Muscle of back (tissue), 3 donors: ENCODE measurements at regions not wholly inside any gene's neighbourhood (a gene's known extent, or its start where the extent isn't known, plus 50 kb on each side); places are given as distances from the start of the nearest gene placed in this dataset.

Experiments
- DNase-seq, 3 donors: peaks; one replicate each; pipeline versions ENCODE4 v3.0.0 to v3.0.0-alpha.2; 2013

DNA sequence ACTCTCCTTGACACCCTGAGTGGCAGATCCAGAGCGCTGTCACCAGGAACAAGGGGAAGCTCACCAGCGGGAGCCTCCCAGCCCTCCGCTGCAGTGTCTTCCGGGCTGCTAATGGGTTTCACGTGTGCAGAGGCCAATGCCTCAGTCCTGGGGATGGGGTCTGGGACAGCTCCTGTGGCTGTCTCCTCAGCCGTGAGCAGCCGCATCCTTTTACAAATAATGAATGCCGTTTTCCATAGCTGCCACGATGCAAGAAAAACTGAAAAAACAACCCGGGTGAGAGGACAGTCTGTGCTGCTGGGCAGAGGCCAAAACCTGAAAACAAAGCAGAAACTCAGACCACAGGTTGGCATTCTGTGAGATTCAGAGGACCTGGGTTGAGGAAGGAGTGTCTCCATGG is 212.2 kb upstream of the RAB4A start:
- peak in 1 of 3 donors; percentile 71 for DNase-seq

DNA sequence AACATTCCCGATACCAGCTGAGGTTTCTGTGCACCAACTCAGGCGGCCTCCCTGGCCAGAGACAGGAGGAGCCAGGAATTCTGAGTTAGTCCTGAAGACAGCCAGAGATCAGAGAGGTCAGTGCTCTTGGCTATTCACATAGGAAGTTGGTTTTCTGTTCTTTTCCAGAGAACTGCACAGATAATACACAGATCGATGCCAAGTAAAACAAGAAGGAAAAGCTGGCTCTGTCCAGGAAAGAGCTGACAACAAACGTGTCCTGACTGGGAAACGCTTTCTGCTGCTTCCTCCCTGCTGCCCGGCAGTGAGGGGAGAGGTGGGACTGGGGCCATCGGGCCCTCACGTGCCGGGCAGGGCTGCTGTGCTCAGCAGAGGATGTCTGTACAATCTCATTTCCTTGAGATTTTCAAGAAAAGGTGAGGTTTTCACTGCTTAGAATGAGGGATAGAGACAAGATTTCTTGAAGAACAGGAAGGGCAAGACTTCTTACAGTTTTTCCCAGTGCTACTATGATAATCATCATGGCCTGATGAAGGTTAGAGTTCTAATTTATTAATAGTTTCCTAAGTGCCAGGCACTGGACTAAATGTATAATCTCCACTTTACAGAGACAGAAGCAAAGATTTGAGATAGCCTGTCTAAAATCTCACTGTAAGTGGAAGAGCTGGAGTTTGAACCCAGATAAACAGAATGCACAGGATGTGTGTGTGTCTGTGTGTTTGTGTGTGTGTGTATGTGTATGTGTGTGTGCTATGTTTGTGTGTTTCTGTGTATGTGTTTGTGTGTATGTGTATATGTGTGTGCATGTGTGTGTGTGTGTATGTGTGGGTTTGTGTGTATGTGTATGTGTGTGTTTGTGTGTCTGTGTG is 211.0 kb upstream of the RAB4A start:
- peak; percentile 18 to 77 (median 59) for DNase-seq

DNA sequence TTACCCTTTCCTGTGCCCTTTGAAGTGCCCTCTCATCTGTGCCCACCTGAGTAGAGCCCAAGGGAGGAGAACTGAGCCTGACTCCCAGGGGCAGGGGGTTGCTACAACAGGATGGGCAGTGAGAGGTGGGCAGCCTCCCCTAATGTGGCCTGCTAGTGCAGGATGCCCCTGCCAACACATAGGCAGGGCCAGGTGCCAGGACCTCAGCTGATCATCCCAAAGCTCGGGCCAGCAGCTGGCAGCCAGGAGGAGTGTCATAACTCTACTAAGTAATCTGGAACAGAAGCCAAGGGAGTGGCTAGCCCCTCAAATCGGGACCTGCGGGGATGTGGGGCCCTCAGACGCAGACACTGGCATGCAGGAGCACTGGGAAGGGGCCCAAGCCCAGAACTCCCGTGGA is 208.8 kb upstream of the RAB4A start:
- DNase-seq: no peak

DNA sequence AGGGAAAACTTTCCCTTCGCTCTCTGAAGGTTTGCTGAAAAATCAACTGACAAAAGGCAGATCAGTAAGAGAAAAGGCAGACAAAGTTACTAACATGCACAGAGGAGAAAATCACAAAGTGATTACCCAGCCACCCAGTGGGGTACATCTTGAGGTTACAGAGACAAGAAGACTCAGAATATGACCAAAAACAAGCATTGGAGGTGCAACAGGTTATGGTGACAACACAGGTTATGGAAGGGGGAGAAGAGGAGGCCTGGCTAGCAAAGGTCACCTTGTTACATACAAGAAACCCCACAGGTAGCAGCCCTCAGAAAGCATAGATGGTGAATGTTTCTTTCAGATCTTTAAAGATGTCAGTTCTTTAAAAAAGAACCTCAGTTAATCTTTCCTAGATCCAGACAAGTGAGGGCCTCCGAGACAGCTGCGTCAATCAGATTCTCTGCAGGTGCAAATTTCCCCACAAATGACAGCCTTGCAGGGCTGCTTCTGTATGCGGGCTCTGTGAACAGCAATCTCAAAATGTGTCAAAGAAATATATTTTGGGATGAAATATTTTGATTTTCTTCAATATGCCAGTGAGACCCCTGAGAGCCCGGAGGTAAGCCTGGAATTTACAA is 207.6 kb upstream of the RAB4A start:
- no peak for DNase-seq

DNA sequence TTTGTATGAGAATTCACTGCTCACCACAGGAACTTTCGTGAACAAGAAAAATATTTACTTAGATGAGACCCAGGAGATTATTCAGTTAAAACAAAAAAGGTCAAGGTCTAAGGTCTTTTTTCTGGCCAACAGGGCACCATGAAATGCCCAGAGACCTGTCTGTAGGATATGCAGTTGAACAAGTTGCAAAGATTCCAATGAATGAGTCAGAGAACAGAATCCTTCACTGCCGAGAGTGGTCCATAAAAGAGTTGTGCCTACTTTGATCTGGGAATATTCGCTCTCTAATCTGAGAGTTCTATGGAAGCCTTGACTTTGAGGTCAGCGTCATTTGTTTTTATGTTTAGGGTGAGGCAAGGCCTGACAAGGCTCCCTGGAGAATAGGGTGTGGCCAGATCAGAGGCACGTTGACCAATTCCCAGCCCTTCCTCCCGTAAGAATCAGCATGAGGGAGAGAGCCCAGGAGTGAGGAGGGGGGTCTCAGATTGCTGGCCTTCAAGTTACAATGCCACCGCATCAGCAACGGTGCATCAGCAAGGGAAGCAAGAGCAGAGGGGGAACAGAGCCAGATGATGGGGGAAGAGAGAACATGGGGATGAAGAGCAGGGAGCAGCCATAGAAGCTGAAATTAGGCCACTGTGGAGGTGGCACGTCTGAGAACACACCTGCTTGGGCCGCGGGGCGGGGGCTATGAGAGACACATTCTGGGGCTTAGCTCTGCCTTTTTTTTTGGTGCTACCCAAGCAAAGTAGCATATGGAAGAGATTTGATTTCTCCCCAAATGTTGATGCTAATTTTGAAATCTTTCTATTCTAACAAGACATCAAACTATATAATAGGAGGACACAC is 206.4 kb upstream of the RAB4A start:
- DNase-seq: no peak

DNA sequence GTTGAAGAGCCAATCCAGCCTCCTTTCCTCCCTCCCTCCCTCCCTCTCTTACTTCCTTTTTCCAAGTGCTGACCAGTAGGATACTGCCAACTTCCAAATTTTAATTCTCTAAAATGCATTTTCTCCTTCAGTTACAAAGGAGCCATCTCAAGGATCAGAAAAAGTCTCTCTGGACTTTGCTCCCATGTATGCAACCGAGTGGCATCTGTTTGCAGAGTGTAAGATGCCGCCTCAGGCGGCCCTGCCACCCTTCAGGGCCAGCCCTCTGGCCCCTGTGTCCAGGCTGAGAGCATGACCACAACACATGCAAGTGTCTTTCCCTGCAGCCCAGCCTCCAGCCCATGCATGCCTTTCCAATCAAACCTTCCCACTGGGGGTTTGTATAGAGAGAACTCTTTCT is 205.3 kb upstream of the RAB4A start:
- no peak for DNase-seq

DNA sequence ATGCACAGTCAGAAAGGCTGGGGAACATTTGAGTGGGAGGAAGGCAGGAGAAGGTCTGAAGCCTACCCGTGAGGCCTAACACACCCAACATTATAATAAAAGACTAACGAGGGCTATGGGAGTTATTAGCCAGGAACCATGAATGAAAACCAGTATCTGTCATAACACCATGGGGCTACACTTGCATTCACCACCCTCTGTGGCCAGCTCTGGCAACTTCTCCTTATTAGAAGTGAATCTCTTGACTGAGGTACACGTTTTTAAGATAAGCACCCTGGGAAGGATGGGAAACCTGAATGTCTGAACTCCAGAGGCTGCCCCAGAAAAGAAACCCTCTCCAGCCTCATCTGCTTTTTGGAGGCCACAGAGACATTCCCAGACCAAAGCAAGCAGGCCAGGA is 204.3 kb upstream of the RAB4A start:
- no peak for DNase-seq

DNA sequence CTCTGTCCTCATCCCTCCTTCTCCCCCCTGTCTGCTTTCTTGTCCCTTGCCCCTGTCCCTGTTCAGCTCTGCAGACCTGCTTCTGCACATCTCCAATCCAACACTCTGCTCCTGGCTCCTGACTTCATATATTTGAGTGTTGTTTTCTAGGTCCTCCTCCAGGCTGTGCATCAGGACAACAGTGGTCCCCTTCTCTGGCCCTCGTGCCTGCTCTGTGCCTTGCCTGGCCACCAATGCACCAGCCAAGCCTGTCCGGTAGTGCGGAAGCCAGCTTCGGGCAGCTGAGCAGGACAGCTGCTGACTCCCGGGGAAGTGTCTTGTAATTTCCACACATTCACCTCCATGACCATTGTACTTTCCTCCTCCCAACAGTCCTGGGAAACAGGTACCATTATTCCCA is 203.4 kb upstream of the RAB4A start:
- DNase-seq: no peak

DNA sequence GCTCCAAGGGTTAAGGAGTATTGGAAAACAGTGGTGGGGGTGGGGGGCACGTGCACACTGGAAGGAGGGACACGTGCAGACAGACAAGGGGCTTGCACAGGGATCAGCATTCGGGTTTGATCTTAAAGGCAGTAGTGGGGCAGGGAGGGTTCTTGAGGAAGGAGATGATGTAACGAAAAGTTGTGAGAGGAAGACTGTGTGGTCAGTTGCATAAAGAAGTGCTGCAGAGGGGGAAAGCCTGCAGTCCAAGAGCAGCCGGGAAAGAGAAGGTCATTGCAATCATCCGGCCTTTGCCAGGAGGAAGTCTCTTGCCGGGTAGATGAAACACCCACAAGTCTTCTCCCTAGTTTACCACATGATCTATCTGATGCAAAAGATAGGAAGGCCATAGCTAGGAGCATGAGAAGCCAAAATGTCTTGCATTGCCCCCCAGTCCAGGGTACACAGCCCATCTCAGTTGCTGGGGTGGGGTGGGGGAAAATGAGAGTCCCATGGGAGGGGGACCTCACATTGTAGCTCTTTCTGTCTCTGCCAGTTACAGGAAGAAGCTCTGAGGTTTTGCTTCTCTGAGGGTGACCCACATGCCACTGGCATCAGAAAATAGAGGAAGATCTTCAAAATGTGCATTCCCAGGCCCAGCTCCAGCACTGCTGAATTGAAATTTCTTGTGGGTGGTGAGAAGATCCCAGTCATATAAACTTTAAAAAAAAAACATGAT is 202.5 kb upstream of the RAB4A start:
- DNase-seq: peak in 2 of 3 donors; percentile 44 to 61

DNA sequence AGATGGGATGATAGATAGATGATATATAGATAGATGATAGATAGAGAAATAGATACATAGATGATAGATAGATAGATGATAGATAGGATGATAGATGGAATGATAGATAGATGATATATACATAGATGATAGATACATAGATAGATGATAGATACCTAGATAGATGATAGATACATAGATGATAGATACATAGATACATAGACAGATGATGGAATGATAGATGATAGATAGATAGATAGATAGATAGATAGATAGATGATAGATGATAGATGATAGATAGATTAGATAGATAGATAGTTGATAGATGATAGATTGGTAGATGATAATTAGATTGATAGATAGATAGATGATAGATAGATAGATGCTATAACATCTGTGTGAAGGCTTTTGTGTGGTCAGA is 201.7 kb upstream of the RAB4A start:
- DNase-seq: no peak

DNA sequence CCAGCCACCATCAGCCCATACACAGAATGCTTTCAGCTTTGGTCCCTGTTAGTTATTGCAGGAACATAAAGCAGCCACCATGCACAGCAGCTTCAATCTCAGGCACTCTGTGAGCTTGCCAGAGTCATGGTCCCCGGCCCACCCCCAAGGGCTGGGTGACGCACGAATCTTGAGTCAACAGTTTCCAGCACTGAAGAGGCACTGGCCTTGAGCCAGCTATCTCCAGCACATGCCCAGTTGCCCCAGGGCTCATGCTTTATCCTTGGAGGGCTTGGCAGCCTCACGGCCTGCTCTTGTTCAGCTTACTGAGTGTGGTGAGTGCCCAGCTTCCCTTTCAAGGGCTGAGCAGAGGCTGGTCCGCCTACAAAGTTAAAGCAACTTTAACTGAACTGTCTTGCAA is 200.7 kb upstream of the RAB4A start:
- DNase-seq: peak in 1 of 3 donors; percentile 43

DNA sequence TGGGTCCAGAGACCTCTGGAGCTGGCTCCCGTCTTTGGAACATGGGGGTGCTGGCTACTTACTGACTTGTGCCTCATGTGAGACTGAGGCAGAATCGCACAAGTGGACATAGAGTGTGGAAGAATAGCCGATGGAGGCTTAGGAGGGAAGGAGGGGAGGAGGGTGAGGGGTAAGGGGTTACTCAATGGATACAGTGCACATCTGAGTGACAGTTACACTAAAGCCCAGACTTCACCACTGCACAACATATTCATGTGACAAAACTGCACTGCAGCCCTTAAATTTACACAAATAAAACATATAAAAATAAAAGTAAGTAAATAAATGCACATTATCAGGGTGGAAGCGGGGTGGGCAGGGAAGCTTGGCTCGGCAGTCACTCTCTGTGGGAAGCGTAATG is 197.7 kb upstream of the RAB4A start:
- DNase-seq: no peak

DNA sequence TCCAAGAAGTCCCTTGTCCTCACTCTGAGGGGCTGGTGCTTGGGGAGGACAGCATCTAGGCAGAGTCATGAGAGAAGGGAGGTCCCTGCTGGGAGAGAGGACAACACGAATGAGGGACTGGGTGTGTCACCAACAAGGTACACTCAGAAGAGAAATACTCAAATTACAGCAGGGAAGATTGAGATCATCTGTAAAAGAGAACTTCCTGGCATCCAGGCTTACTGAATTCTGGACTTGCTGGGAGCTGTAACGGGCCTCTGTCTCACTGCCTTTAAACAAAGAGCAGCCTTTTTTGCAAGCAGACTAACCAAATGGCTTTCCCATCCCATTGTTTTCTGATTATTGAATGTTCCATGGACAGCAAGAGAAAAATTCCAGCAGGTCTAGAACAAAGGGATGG is 195.7 kb upstream of the RAB4A start:
- DNase-seq: no peak

DNA sequence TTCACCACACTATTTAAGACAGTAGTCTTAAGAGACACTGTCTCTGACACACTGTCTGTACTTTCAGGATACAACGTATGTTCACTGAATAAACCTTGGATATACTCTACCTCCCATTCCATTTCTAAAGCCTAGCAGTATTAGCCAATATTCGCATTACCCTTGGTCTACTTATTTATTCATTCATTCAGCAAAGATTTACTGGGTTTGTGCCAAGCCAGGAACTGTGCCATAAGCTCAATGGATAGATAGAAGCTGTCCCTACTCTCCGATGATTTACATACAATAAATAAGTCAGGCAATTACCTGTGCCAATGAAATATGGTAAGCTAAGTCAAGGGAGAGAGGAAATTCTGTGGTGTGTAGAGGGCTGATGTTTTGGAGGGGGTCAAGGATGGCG is 195.2 kb upstream of the RAB4A start:
- DNase-seq: no peak

DNA sequence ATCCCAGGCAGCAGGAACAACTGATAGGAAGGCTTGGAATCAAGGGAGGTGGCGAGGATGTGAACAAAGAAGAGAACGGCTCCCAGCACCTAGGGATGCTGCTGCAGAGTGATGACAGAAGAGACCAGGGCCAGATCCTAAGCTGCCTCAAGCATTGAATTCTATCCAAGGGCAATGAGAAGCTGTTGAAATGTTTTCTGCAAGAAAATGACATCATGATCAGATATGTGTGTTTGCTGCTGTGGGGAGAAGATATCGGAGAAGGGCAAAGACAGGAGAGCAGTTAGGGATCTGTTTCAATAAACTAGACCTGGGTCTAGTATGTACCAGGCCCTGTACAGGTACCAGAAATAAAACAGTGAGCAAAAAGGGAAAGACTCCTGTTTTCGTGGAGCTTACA is 194.7 kb upstream of the RAB4A start:
- DNase-seq: no peak

DNA sequence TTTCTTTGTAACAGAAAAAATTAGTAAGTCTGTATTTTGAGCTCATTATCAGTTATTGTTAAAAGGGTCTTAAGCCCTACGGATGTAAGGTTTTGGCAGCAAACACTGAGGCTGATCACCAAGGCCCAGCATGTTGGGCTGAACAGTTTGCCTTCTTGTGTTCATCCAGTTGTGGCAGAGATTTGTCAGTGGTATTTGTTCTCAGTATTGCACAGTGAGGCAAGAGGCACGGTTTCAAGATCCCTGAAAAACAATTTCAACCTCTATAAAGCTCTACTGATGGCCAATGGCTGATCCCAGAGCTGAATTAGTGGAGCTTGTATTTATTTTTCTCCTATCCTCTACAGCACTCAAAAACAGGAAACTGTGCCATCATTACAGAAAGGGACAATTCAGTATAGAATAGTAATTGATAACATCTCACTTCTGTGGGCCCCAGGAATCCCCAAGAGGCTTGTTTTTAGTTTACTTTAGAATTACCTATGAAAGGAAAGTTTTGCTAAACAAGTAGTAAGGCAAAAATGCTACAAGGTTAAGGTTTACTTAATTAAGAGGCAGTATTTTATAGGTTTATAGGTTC is 191.8 kb upstream of the RAB4A start:
- DNase-seq: no peak

DNA sequence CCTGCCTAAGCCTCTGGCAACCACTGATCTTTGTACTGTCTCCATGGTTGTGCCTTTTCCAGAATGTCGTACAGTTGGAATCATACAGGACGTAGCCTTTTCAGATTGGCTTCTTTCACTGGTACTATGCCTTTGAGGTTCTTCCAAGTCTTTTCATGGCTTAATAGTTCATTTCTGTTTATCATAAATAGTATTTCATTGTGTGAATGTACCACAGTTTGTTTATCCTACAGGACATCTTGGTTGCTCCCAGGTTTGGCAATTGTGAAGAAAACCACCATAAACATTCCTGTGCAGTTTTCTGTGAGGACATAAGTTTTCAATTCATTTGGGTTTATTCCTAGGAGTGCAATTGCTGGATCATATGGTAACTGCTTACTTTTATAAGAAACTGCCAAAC is 190.6 kb upstream of the RAB4A start:
- DNase-seq: no peak

DNA sequence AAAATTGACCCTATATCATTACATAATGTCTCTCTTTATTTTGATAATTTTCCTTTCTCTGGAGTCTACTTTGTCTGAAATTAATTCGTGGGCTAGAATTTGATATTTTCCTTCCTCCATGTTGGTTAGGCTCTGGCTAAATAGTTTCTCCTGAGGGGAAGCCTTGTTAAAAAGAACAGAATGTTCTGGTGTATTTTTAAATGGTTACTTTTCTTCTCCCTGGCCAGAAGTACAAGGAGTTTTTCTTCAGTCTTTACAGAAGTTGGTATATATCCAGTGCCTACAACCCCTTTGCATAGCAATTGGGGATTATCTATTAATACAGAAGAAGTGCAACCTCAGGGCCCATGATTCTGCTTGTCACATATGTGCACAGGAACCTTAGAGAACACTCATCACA is 185.6 kb upstream of the RAB4A start:
- DNase-seq: no peak

DNA sequence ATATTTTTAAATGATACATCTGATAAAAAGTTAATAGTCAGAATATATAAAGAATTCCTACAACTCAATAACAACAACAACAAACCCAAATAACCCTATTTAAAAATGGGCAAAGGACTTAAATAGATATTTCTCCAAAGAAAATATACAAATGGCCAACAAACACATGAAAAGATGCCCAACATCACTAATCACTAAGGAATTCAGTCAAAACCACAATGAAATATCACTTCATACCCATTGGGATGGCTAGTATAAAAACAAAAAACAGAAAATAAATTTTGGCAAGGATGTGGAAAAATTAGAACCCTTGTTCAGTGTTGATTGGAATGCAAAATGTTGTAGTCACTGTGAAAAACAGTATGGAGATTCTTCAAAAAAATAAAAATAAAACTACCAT is 184.8 kb upstream of the RAB4A start:
- DNase-seq: no peak

DNA sequence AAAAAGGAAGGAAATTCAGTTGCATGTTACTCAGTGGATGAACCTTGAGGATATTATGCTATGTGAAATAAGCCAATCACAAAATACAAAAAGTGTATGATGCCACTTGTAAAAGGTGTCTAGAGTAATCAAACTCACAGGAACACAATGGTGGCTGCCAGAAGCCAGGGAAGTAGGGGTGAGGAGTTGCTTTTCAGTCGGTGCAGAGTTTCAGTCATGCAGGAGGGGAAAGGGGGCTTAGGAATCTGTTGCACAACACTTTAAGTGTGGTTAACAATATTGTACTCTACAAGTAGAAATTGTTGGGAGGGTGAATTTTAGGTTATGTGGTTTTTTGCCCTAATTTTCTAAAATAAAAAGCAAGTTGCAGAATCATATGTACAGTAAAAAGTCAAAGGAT is 184.2 kb upstream of the RAB4A start:
- no peak for DNase-seq

DNA sequence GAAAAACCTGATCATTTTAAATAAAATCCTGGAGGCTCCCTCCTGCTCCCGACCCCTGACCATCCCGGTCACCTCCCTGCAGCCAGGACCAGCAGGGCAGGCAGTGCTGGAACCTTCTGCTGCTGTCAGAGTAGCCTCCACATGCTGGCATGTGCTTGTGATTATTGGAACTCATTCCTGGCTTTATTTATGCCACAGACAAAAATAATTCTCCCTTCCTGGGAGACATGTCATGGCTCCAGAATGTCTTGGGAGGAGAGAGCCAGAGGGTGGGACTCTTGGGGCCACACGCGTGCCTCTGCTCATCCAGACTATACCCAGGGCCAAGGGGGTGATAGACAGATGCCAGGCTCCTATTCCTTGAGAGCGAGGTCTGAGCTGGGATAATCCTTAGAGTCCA is 183.6 kb upstream of the RAB4A start:
- no peak for DNase-seq

DNA sequence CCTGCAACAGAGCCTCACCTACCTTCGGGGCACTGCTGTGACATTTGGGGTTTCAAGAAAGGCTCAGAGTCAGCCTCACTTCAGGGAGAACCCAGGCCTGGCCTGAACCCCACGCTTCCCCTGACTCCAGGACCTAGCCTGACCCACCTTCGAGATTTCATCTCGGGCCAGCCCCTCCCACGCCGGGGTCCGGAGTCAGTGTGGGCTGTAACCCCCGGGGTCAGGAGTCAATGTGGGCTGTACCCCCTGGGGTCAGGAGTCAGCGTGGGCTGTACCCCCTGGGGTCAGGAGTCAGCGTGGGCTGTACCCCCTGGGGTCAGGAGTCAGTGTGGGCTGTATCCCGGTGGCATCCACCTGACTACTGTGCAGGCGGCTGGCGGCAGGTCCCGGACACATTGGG is 183.0 kb upstream of the RAB4A start:
- no peak for DNase-seq
